DND-41 (cell line): ENCODE measurements at regions not wholly inside any gene's neighbourhood (a gene's known extent, or its start where the extent isn't known, plus 50 kb on each side); places are given as distances from the start of the nearest gene placed in this dataset.

Source experiments
- ATAC-seq: fragments of 200-7000 bp; cut with Tn5 transposase; 3 replicates; pipeline ENCODE4 v1.9.1; 2021; ENCODE audit warnings: low read depth; ENCODE audit not compliant: insufficient read depth
- DNase-seq: peaks from one replicate; pipeline ENCODE4 v3.0.0-alpha.2; 2020
- H2AFZ ChIP-seq: 2 replicates; pipeline ENCODE4 v1.6.0; 2012; ENCODE audit warnings: low read depth, low read length
- H3K27ac ChIP-seq: 2 replicates; pipeline ENCODE4 v1.5.1; 2012; ENCODE audit warnings: low read length, inconsistent platforms
- H3K27me3 ChIP-seq: fragments of 200-600 bp; sonication (generic); 2 replicates; pipeline ENCODE4 v1.6.0; 2012; ENCODE audit warnings: low read length, mild to moderate bottlenecking, inconsistent platforms; ENCODE audit not compliant: insufficient read depth, poor library complexity
- H3K36me3 ChIP-seq: 2 replicates; pipeline ENCODE4 v1.5.1; 2012; ENCODE audit warnings: low read length, inconsistent platforms; ENCODE audit not compliant: insufficient read depth
- H3K4me1 ChIP-seq: 2 replicates; pipeline ENCODE4 v1.5.1; 2012; ENCODE audit warnings: mild to moderate bottlenecking, low read length; ENCODE audit not compliant: insufficient read depth
- H3K4me2 ChIP-seq: 2 replicates; pipeline ENCODE4 v1.6.0; 2012; ENCODE audit warnings: mild to moderate bottlenecking, moderate library complexity, low read length, inconsistent platforms; ENCODE audit not compliant: insufficient read depth
- H3K4me3 ChIP-seq, 2 experiments: fragments of 200-600 bp in 1 of 2; shearing (Covaris generic) in 1 of 2; 2 replicates each; pipeline ENCODE4 v1.5.1; 2012 to 2016; ENCODE audit warnings: inconsistent platforms in 2 of 2, low read length in 2 of 2, mild to moderate bottlenecking in 2 of 2, low read depth in 1 of 2, moderate library complexity in 1 of 2
- H3K79me2 ChIP-seq: 2 replicates; pipeline ENCODE4 v1.6.0; 2012; ENCODE audit warnings: low read length, inconsistent platforms; ENCODE audit not compliant: insufficient read depth
- H3K9ac ChIP-seq: 2 replicates; pipeline ENCODE4 v1.6.0; 2012; ENCODE audit warnings: low read depth, mild to moderate bottlenecking, inconsistent platforms, low read length, moderate library complexity
- H3K9me3 ChIP-seq: 2 replicates; pipeline ENCODE4 v1.5.1; 2012; ENCODE audit warnings: low read length, moderate library complexity, mild to moderate bottlenecking, inconsistent platforms; ENCODE audit not compliant: insufficient read depth, severe bottlenecking
- H4K20me1 ChIP-seq: 2 replicates; pipeline ENCODE4 v1.6.0; 2012; ENCODE audit warnings: low read length; ENCODE audit not compliant: insufficient read depth
- CTCF ChIP-seq: IDR thresholded peaks from 2 replicates; pipeline ENCODE4 v1.5.1; 2012; ENCODE audit warnings: borderline replicate concordance, low read length, moderate library complexity, mild to moderate bottlenecking; ENCODE audit not compliant: poor library complexity, severe bottlenecking; ENCODE audit errors: extremely low read depth
- EZH2 ChIP-seq: IDR thresholded peaks from 3 replicates; pipeline ENCODE4 v1.6.1; 2012; ENCODE audit warnings: borderline replicate concordance, low read depth, mild to moderate bottlenecking, moderate library complexity, low read length, inconsistent platforms; ENCODE audit not compliant: severe bottlenecking

- H3K79me2 ChIP-seq: no peaks in the 10 kb centered on the region
- no peak overlapping the region for H3K9ac ChIP-seq
- H3K36me3 ChIP-seq: no peaks in the 10 kb centered on the region
- no peak overlapping the region for H3K4me2 ChIP-seq
- H4K20me1 ChIP-seq: no peaks in the 10 kb centered on the region
- DNase-seq (no peak), ATAC-seq (no peak)
- no peaks in the 10 kb centered on the region for H3K9me3 ChIP-seq
- TF ChIP-seq CTCF: no peak
- no peak for TF ChIP-seq EZH2
- H3K27me3 ChIP-seq: no peaks in the 10 kb centered on the region
- no peak overlapping the region for H2AFZ ChIP-seq
- no peak overlapping the region for H3K27ac ChIP-seq
- H3K4me3 ChIP-seq: no peak overlapping the region
- no peaks in the 10 kb centered on the region for H3K4me1 ChIP-seq
These were observed 162.7 kb downstream of the CCT6B start for GRCh38 chr17:34798581-34798980.

- H3K4me1 ChIP-seq: no peaks in the 10 kb centered on the region
- H3K4me3 ChIP-seq: no peak overlapping the region
- no peaks in the 10 kb centered on the region for H3K9me3 ChIP-seq
- no peak overlapping the region for H3K4me2 ChIP-seq
- H3K27me3 ChIP-seq: no peaks in the 10 kb centered on the region
- H3K27ac ChIP-seq: no peak overlapping the region
- ATAC-seq (peak; percentile 85), DNase-seq (peak; percentile 54)
- no peaks in the 10 kb centered on the region for H3K36me3 ChIP-seq
- TF ChIP-seq CTCF (no peak), EZH2 (no peak)
- no peak overlapping the region for H2AFZ ChIP-seq
- no peaks in the 10 kb centered on the region for H4K20me1 ChIP-seq
- no peak overlapping the region for H3K9ac ChIP-seq
- no peaks in the 10 kb centered on the region for H3K79me2 ChIP-seq
These were observed 163.5 kb downstream of the CCT6B start for GRCh38 chr17:34797720-34798119.

GRCh38 chr17:34793231-34793908 lies 167.9 kb downstream of the CCT6B start:
- Histone ChIP-seq H3K9ac (no peak overlapping the region), H3K4me3 (no peak overlapping the region), H3K27me3 (peaks cover 2% of the 10 kb centered on the region), H3K9me3 (no peaks in the 10 kb centered on the region), H2AFZ (no peak overlapping the region), H3K36me3 (no peaks in the 10 kb centered on the region), H3K79me2 (no peaks in the 10 kb centered on the region), H4K20me1 (no peaks in the 10 kb centered on the region), H3K4me2 (no peak overlapping the region), H3K4me1 (no peaks in the 10 kb centered on the region), H3K27ac (no peak overlapping the region)
- no peak for DNase-seq
- TF ChIP-seq EZH2: no peak
- TF ChIP-seq CTCF: no peak
- no peak for ATAC-seq
